ENCODE measurements at regions not wholly inside any gene's neighbourhood (a gene's known extent, or its start where the extent isn't known, plus 50 kb on each side); places are given as distances from the start of the nearest gene placed in this dataset.
"Not testable (repeated sequence)": the region's sequence is repeated elsewhere in the genome, so short reads cannot be mapped to it uniquely, and the experiment has no call there.

DNA sequence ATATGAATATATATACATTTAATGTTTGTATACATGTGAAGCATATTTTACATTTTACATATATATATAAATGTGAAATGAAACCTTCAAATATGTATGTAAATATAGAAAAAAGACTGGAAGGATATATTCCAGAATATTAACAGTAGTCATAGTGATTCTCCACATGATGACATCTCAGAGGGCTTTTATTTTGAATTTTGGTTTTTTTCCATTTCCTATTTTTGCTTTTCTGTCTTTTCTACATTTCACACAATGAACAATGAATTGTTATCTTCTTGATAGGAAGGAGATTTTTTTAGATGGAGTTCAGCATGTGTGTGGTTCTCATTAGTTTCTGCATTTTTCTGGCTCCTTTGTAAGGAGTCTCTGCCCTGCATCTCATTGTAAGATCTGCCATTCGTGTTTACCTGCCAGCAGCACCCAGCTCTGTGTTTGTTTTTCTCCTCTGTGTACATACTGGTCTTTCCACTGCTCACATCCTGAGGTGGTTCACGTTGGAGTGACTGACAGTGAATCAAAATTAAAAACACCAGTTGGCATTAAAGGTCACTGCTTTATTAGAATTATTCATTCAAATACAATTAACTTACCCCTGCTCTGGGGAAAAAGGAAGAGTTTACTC is 425.3 kb upstream of the MDFIC2 start:
- no peak for DNase-seq (ENCODE audit: low spot score)

DNA sequence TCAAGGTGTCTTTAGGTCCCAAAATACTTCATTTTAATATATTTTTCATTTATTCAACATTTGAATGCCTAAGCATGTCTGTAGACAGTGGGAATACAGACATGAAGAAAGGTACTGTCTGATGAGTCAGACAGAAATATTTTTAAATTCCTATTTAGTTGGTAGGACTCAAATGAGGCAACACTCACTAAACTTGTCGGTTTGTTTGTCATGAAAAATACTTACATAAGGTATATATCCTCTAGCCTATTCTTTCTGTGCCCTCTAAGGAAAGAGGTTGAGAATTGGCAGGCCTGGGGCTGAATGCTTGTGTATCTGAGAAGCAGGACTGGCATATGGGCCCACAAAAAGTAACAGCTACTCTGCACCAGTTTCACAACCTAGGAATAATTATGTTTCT is 423.6 kb upstream of the MDFIC2 start:
- DNase-seq (ENCODE audit: low spot score) = no peak

GRCh38 chr3:70734756-70735155 is 422.3 kb upstream of the MDFIC2 start:
- DNase-seq (ENCODE audit: low spot score) = no peak

- no peak for DNase-seq (ENCODE audit: low spot score)
Measured at GRCh38 chr3:70731046-70731445, 418.6 kb upstream of the MDFIC2 start.

DNA sequence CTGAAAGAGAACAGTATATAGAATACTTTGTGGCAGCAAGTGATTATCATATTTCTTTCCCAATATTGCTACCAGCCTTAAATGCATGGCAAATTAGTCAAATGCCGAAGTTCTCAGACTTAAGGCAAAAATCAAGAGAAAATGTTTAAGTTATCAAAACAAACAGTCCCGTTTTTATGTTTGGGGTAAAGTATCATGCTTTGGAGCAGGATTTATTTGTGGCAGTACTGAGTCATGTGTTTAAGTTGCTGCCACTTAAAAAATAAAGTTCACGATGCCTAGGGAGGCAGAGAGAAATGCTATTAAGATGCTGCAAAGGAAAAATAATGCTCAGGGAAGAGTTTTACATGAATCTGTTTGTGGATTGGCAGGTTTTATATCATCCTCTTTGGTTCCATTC is 417.4 kb upstream of the MDFIC2 start:
- no peak for DNase-seq (ENCODE audit: low spot score)

- peak; percentile 68 for DNase-seq (ENCODE audit: low spot score)
Measured at GRCh38 chr3:70728311-70728710, 415.9 kb upstream of the MDFIC2 start.

DNA sequence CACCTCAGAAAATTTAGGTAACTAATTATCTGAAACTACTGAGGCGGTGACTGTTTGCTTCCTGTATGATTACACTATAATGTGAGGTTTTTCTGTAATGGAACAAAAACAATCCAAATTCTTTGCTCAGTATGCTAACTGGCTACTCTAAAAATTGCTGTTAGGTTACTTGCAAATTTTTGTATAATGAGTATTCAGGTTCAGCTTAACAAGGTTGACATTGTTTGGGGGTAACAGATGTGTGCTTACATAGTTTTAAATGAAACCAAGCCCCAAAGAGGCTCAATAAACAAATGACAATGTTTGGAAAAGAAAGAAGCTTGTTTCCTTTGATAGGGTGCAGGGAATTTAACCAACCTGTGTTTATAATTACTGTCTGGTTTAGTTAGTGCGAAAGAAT is 414.5 kb upstream of the MDFIC2 start:
- DNase-seq (ENCODE audit: low spot score) = peak; percentile 75

DNA sequence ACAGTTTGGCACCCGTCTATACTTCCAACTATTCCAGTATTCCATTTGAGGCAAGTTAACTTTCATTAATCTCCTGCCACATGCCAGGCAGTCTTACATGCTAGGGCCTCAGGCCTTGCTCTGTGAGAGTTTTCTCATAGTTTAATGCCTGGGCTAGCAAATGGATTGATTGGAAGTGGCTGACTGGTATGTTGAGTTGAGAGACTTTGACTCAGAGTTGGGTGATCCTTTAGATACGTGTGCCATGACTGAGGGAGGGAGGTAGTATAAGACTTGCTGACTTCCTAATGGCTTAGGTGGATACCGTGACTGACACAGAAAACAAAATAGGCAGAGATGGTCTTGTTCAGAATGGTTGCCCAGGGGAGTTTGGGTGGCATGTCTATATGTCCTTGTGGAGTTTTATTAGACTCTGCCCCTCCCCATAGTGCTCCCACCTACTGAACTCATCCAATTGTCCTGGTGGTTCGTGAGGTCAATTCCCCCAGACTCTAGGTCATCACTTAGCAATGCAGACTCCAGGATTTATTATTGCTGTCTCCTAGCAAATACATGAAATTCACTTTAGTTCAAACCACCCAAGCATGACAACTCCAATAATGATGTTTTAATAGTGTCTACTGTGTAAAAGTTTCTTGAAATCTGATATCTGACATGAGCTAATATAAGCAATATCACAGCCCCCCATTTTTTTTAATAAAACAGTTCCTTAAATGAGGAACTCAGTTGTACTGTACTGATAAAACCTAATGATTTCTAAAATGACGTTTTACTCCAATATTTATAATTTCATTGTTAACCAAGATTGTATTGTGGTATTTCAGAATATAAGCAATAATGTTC is 413.9 kb upstream of the MDFIC2 start:
- DNase-seq (ENCODE audit: low spot score) = no peak

DNA sequence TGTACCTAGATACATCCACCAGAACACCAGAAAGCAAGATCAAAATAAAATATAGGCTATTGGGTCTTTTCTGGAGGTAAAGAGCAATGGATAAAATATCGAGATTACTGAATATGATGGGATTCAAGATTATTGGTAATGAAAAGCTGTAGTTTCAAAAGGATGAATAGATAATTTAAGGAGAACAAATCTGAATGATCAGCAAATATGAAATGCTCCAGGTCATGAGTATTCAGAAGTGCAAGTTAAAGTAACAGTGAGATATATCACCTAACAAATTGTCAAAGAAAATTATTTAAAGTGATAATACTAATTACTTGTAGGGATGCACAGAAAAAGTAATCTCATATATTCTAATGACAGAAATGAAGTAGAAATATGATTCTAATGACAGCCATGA is 409.6 kb upstream of the MDFIC2 start:
- DNase-seq (ENCODE audit: low spot score) = no peak

- DNase-seq (ENCODE audit: low spot score) = no peak
Measured at GRCh38 chr3:70716832-70717231, 404.4 kb upstream of the MDFIC2 start.

DNA sequence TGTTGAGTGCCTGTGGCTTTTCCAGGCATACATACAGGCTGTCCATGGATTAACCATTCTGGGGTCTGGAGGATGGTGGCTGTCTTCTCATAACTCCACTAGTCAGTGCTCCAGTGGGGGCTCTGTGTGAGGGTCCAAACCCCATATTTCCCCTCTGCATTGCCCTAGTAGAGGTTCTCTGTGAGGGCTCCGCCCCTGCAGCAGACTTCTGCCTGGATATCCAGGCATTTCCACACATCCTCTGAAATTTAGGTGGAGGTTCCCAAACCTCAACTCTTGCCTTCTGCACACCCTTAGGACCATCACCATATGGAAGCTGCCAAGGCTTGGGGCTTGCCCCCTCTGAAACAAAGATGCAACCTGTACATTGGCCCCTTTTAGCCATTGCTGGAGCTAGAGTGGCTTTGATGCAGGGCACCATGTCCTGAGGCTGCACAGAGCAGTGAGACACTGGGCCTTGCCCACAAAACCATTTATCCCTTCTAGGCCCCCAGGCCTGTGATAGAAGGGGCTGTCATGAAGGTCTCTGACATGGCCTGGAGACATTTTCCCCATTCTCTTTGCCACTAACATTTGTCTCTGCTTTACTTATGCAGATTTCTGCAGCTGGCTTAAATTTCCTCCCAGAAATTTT is 400.1 kb upstream of the MDFIC2 start:
- no peak for DNase-seq (ENCODE audit: low spot score)

- no peak for DNase-seq (ENCODE audit: low spot score)
Measured at GRCh38 chr3:70703305-70704102, 391.1 kb upstream of the MDFIC2 start.

GRCh38 chr3:70702132-70702531 is 389.7 kb upstream of the MDFIC2 start:
- DNase-seq (ENCODE audit: low spot score) = no peak

DNA sequence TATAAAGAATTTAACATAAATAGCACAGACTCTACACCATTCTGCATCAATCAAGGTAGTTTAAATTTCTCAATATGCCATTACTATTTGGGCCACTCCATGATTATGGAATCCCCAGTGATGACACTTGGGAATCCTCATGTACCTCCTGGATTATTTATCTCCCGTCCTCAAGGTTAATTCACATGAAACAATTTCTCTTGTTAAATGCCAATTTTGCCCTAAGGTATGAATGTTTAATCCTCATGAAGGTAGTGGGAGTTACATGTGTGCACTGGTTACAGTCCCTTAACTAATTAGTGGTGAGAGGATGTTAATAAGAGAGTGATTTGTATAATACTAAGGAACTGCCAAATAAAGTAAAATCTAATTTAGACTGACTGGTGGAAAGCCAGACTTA is 372.3 kb upstream of the MDFIC2 start:
- no peak for DNase-seq (ENCODE audit: low spot score)

GRCh38 chr3:70675810-70676209 is 363.4 kb upstream of the MDFIC2 start:
- DNase-seq (ENCODE audit: low spot score) = not testable (repeated sequence)

DNA sequence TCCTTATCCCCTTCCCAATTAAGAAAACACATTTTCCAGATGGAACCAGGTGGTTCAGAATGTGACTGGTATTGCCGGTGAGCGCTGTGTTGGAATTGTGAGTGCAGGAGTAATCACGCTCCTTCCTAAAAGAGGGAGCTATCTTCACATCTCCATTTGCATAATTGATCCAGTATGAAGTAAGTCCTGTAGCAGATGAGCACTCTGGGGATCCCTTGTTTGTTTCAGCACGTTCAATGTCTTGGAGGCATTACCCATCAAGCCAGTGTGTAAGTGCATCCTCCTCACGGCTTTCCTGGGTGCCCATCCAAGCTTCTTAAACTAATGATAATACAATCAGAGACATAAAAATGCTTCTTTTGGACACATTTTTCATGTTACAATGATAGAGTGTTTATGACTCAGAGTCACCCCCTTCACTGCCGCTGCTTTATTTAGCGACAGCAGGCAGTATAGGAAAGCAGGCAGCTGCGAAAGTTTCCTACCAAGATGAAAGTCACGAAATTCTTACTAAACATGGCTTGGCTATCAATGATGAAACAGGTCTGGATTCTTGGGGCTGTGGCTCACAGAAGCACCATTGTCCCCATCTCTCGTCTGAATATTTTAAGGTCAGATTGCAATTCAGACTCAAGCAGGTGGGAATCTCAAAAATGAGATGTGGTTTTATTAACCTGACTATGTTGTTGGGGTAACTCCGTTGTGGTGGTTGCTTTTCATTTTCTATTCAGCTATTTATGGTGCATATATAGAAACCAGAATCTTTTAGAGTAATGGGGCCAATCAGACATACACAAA is 346.3 kb upstream of the MDFIC2 start:
- DNase-seq (ENCODE audit: low spot score) = peak; percentile 49

GRCh38 chr3:70657454-70657853 is 345.0 kb upstream of the MDFIC2 start:
- DNase-seq (ENCODE audit: low spot score) = no peak

- no peak for DNase-seq (ENCODE audit: low spot score)
Measured at GRCh38 chr3:70647823-70648222, 335.4 kb upstream of the MDFIC2 start.

GRCh38 chr3:70647094-70647493 is 334.7 kb upstream of the MDFIC2 start:
- DNase-seq (ENCODE audit: low spot score) = no peak

GRCh38 chr3:70646635-70647034 is 334.2 kb upstream of the MDFIC2 start:
- DNase-seq (ENCODE audit: low spot score) = no peak

DNA sequence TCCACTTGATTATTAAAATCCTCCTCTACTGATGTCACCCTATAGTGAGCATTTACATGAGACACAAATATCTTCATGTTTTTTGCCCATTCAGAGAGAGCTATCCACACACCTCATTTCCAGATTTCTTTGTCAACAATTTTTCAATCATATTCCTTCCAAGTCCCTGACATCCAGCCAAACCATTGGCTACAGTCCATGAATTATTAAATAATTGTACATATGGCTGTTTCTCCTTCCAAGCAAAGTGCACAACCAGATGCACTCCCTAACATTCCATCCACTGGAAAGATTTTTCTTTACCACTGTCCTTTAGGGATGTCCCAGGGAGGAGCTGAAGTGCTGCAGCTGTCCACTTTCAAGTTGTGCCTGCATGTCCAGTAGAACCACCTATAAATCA is 328.0 kb upstream of the MDFIC2 start:
- DNase-seq (ENCODE audit: low spot score) = no peak

DNA sequence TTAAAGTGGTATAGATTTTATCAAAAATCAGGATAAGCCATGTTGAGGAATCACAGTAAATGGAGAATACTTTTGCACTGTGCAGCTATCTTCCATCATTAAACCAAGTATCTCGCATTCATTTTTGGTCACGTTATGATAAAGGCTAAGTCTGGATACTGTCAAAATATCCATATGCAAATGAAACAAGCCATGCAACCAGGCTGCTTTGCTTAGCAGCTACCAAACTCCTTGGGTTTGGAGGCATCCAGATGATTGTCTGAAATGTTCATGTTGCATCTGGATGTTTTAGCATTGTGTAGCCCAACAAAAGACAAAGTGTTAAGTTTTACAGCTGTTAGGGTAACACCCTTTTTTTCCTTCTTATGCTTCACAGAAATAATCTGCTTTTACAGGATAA is 322.9 kb upstream of the MDFIC2 start:
- no peak for DNase-seq (ENCODE audit: low spot score)

All from SW480 (cell line).